ENCODE measurements at regions not wholly inside any gene's neighbourhood (a gene's known extent, or its start where the extent isn't known, plus 50 kb on each side); places are given as distances from the start of the nearest gene placed in this dataset.

- H3K9me3 ChIP-seq (ENCODE audit: insufficient read depth, low read depth, low read length) = no peaks in the 10 kb centered on the region
- H3K36me3 ChIP-seq (ENCODE audit: insufficient read depth, low read length) = no peaks in the 10 kb centered on the region
- H3K4me3 Mint-ChIP-seq (ENCODE audit: unreplicated experiment) = no peak overlapping the region
- peaks cover 5% of the 10 kb centered on the region for H3K36me3 Mint-ChIP-seq (ENCODE audit: low read depth, unreplicated experiment)
- no peak for FAIRE-seq
- H3K4me3 ChIP-seq (ENCODE audit: insufficient read depth, low read depth, low read length) = no peak overlapping the region
- no peak overlapping the region for H2AFZ ChIP-seq (ENCODE audit: low read depth, low read length)
- DNase-seq (ENCODE audit: low read depth) = peak; percentile 58
- peaks cover 4% of the 10 kb centered on the region for H3K27me3 Mint-ChIP-seq (ENCODE audit: low read depth, unreplicated experiment)
- peaks cover 7% of the 10 kb centered on the region for H3K9me3 Mint-ChIP-seq (ENCODE audit: unreplicated experiment)
- no peak overlapping the region for H3K4me2 ChIP-seq (ENCODE audit: low read length)
- no peaks in the 10 kb centered on the region for H3K27me3 ChIP-seq (ENCODE audit: insufficient read depth, low read length)
- no peaks in the 10 kb centered on the region for H3K4me1 ChIP-seq (ENCODE audit: insufficient read depth, low read length)
- no peak overlapping the region for H3K9ac ChIP-seq (ENCODE audit: low read length)
- H3K27ac ChIP-seq (ENCODE audit: low read depth, low read length) = no peak overlapping the region
- H3K79me2 ChIP-seq (ENCODE audit: insufficient read depth, low read length) = no peaks in the 10 kb centered on the region
- H3K27ac Mint-ChIP-seq (ENCODE audit: unreplicated experiment) = no peak overlapping the region
- TF ChIP-seq EZH2 (IDR thresholded peaks at IDR 0.05; ENCODE audit: insufficient read depth, low read length) = no peak
- TF ChIP-seq CTCF (IDR thresholded peaks at IDR 0.05; ENCODE audit: insufficient read depth, low read depth, low read length) = no peak
- H3K4me1 Mint-ChIP-seq (ENCODE audit: low read depth, unreplicated experiment) = peaks cover 8% of the 10 kb centered on the region
- H4K20me1 ChIP-seq (ENCODE audit: insufficient read depth, low read length) = no peaks in the 10 kb centered on the region
Measured at GRCh38 chr12:124174451-124175348, 120.2 kb upstream of the RFLNA start.

- peaks cover 5% of the 10 kb centered on the region for H3K36me3 Mint-ChIP-seq (ENCODE audit: low read depth, unreplicated experiment)
- TF ChIP-seq EZH2 (IDR thresholded peaks at IDR 0.05; ENCODE audit: insufficient read depth, low read length) (no peak), CTCF (IDR thresholded peaks at IDR 0.05; ENCODE audit: insufficient read depth, low read depth, low read length) (no peak)
- H3K4me3 Mint-ChIP-seq (ENCODE audit: unreplicated experiment) = no peak overlapping the region
- no peaks in the 10 kb centered on the region for H3K79me2 ChIP-seq (ENCODE audit: insufficient read depth, low read length)
- no peak overlapping the region for H2AFZ ChIP-seq (ENCODE audit: low read depth, low read length)
- DNase-seq (ENCODE audit: low read depth) (no peak), FAIRE-seq (no peak)
- H3K9ac ChIP-seq (ENCODE audit: low read length) = no peak overlapping the region
- H3K4me2 ChIP-seq (ENCODE audit: low read length) = no peak overlapping the region
- no peaks in the 10 kb centered on the region for H3K36me3 ChIP-seq (ENCODE audit: insufficient read depth, low read length)
- H3K27me3 Mint-ChIP-seq (ENCODE audit: low read depth, unreplicated experiment) = peaks cover 4% of the 10 kb centered on the region
- H3K27me3 ChIP-seq (ENCODE audit: insufficient read depth, low read length) = no peaks in the 10 kb centered on the region
- H3K9me3 Mint-ChIP-seq (ENCODE audit: unreplicated experiment) = peaks cover 12% of the 10 kb centered on the region
- peaks cover 13% of the 10 kb centered on the region for H3K4me1 Mint-ChIP-seq (ENCODE audit: low read depth, unreplicated experiment)
- H3K9me3 ChIP-seq (ENCODE audit: insufficient read depth, low read depth, low read length) = no peaks in the 10 kb centered on the region
- H3K27ac Mint-ChIP-seq (ENCODE audit: unreplicated experiment) = no peak overlapping the region
- H3K27ac ChIP-seq (ENCODE audit: low read depth, low read length) = no peak overlapping the region
- H3K4me3 ChIP-seq (ENCODE audit: insufficient read depth, low read depth, low read length) = no peak overlapping the region
- no peaks in the 10 kb centered on the region for H4K20me1 ChIP-seq (ENCODE audit: insufficient read depth, low read length)
- no peaks in the 10 kb centered on the region for H3K4me1 ChIP-seq (ENCODE audit: insufficient read depth, low read length)
Measured at GRCh38 chr12:124175704-124176103, 119.2 kb upstream of the RFLNA start.
